Spleen (tissue), 11 donors: ENCODE measurements at regions not wholly inside any gene's neighbourhood (a gene's known extent, or its start where the extent isn't known, plus 50 kb on each side); places are given as distances from the start of the nearest gene placed in this dataset.

ENCODE experiments used
- DNase-seq: peaks from one replicate; pipeline ENCODE4 v3.0.0-alpha.2; 2020
- H3K27ac ChIP-seq, 8 donors: fragments of 200-600 bp; sonication (generic) in 7 of 8; 1 replicate in 4 of 8; 2 replicates in 4 of 8; pipeline versions ENCODE4 v1.5.0 to v1.8.0; 2016 to 2021; ENCODE audit warnings: inconsistent platforms in 4 of 8, mild to moderate bottlenecking in 4 of 8, moderate library complexity in 1 of 8
- H3K27me3 ChIP-seq, 7 donors: fragments of 200-600 bp; sonication (generic) in 6 of 7; replicated peaks in 1 of 7; 1 replicate in 4 of 7; 2 replicates in 3 of 7; pipeline versions ENCODE4 v1.5.0 to v1.8.0; 2016 to 2021; ENCODE audit warnings: inconsistent platforms in 3 of 7, mild to moderate bottlenecking in 1 of 7
- H3K36me3 ChIP-seq, 6 donors: fragments of 200-600 bp; sonication (generic) in 5 of 6; 1 replicate in 4 of 6; 2 replicates in 2 of 6; pipeline versions ENCODE4 v1.5.0 to v1.8.0; 2016 to 2021; ENCODE audit warnings: inconsistent platforms in 2 of 6
- H3K4me1 ChIP-seq, 6 donors: fragments of 200-600 bp; sonication (generic) in 5 of 6; 1 replicate in 3 of 6; 2 replicates in 3 of 6; pipeline versions ENCODE4 v1.5.0 to v1.8.0; 2016 to 2021; ENCODE audit warnings: inconsistent platforms in 3 of 6
- H3K4me3 ChIP-seq, 8 donors: fragments of 200-600 bp; sonication (generic) in 7 of 8; 1 replicate in 4 of 8; 2 replicates in 4 of 8; pipeline versions ENCODE4 v1.5.0 to v1.8.0; 2016 to 2021; ENCODE audit warnings: inconsistent platforms in 4 of 8, mild to moderate bottlenecking in 4 of 8, moderate library complexity in 2 of 8
- H3K9me3 ChIP-seq, 8 donors: fragments of 200-600 bp; sonication (generic) in 7 of 8; 1 replicate in 4 of 8; 2 replicates in 4 of 8; pipeline versions ENCODE4 v1.5.0 to v1.8.0; 2016 to 2021; ENCODE audit warnings: inconsistent platforms in 4 of 8
- CTCF ChIP-seq, 11 experiments: fragments of 200-600 bp in 7 of 11; fragments of 450-650 bp in 4 of 11; sonication (generic) in 4 of 11; IDR thresholded peaks in 8 of 11; conservative IDR thresholded peaks in 3 of 11; 1 replicate in 7 of 11; 2 replicates in 4 of 11; pipeline versions ENCODE4 v1.4.0 to v1.8.0; 2016 to 2021; ENCODE audit warnings: antibody characterized with exemption in 11 of 11, inconsistent platforms in 4 of 11, mild to moderate bottlenecking in 1 of 11
- POLR2A ChIP-seq, 3 donors: fragments of 450-650 bp; IDR thresholded peaks; one replicate each; pipeline ENCODE4 v1.5.1; 2017; ENCODE audit warnings: antibody characterized with exemption in 3 of 3, mild to moderate bottlenecking in 1 of 3
- POLR2AphosphoS5 ChIP-seq, 3 donors: sonication (generic); formaldehyde crosslinking; IDR thresholded peaks; one replicate each; pipeline ENCODE4 v1.5.1; 2017; ENCODE audit warnings: antibody characterized with exemption in 3 of 3
- WGBS, 5 donors: extraction: QIAGEN DNeasy Blood & Tissue Kit in 3 of 5; methylation state at CpG; one replicate each; pipeline versions ENCODE4 v1.1.5 to v1.1.7; 2013 to 2018; 5-methylcytosine and 5-hydroxymethylcytosine counted together
- intact Hi-C: fragments of 100-400 bp; cut with DNase I; formaldehyde crosslinking; loops from one replicate; pipeline ENCODE4 v1.15.0; 2023; ENCODE audit warnings: low total_unique reads
- donor health status: healthy with polysubstance abuse.
- donor health status: DM: no; HTN: no; CAD: no; lungs with moderate emphysema.
- donor health status: DM: no; HTN: no; CAD: no.
- donor health status: Bipolar disorder and iron deficiency.
- donor health status: healthy.
- donor health status: DM: no; HTN: no; CAD: no.
- donor health status: DM: yes; HTN: yes; CAD: no.

GRCh38 chr12:115756804-115757203 is 520.7 kb downstream of the MED13L start:
- no peak for DNase-seq
- no peak for TF ChIP-seq POLR2A (IDR thresholded peaks at IDR 0.05)
- no peak for TF ChIP-seq CTCF (IDR thresholded peaks at IDR 0.05 in 8 of 11, conservative IDR thresholded peaks at IDR 0.05 in 3 of 11)
- no peak for TF ChIP-seq POLR2AphosphoS5 (IDR thresholded peaks at IDR 0.05)
- Histone ChIP-seq H3K27ac (no peak overlapping the region), H3K9me3 (no peaks in the 10 kb centered on the region), H3K4me3 (no peak overlapping the region), H3K4me1 (no peaks in the 10 kb centered on the region), H3K27me3 (peaks cover 0 to 61% (median 13%) of the 10 kb centered on the region in 7 donors), H3K36me3 (no peaks in the 10 kb centered on the region)
- intact Hi-C loops, result no loop called here
- 79 to 89% (median 87%) methylated on average over 8 of the region's 8 CpGs for WGBS, 5 donors

- no peaks in the 10 kb centered on the region for H3K9me3 ChIP-seq
- no peaks in the 10 kb centered on the region for H3K4me1 ChIP-seq
- no peak for DNase-seq
- intact Hi-C loops, result no loop called here
- no peak overlapping the region for H3K27ac ChIP-seq
- TF ChIP-seq POLR2AphosphoS5 (IDR thresholded peaks at IDR 0.05) (no peak), POLR2A (IDR thresholded peaks at IDR 0.05) (no peak), CTCF (IDR thresholded peaks at IDR 0.05 in 8 of 11, conservative IDR thresholded peaks at IDR 0.05 in 3 of 11) (no peak)
- H3K4me3 ChIP-seq, result no peak overlapping the region
- H3K36me3 ChIP-seq, result no peaks in the 10 kb centered on the region
- WGBS, 5 donors, result 49 to 60% (median 51%) methylated on average over 4 of the region's 4 CpGs
- peaks cover 0 to 60% (median 13%) of the 10 kb centered on the region in 7 donors for H3K27me3 ChIP-seq
These were observed 521.2 kb downstream of the MED13L start for GRCh38 chr12:115756271-115756670.

GRCh38 chr12:115755725-115756085 is 521.8 kb downstream of the MED13L start:
- no peak for DNase-seq
- intact Hi-C loops, result no loop called here
- Histone ChIP-seq H3K4me1 (no peaks in the 10 kb centered on the region), H3K27ac (no peak overlapping the region), H3K9me3 (no peaks in the 10 kb centered on the region), H3K27me3 (peaks cover 0 to 57% (median 13%) of the 10 kb centered on the region in 7 donors), H3K4me3 (no peak overlapping the region), H3K36me3 (no peaks in the 10 kb centered on the region)
- WGBS, 5 donors, result 21 to 37% (median 27%) methylated on average over 3 of the region's 3 CpGs
- TF ChIP-seq CTCF (IDR thresholded peaks at IDR 0.05 in 8 of 11, conservative IDR thresholded peaks at IDR 0.05 in 3 of 11) (no peak), POLR2AphosphoS5 (IDR thresholded peaks at IDR 0.05) (no peak), POLR2A (IDR thresholded peaks at IDR 0.05) (no peak)

- DNase-seq, result no peak
- Histone ChIP-seq H3K4me1 (no peaks in the 10 kb centered on the region), H3K27me3 (peaks cover 0 to 52% (median 8%) of the 10 kb centered on the region in 7 donors), H3K9me3 (no peaks in the 10 kb centered on the region), H3K36me3 (no peaks in the 10 kb centered on the region), H3K4me3 (no peak overlapping the region), H3K27ac (no peak overlapping the region)
- TF ChIP-seq POLR2A (IDR thresholded peaks at IDR 0.05), result no peak
- WGBS, 5 donors, result 60 to 68% (median 64%) methylated on average over 9 of the region's 9 CpGs
- intact Hi-C loops, result no loop called here
These were observed 522.3 kb downstream of the MED13L start for GRCh38 chr12:115755061-115755724.
